Nephron (organoid): ENCODE measurements at regions not wholly inside any gene's neighbourhood (a gene's known extent, or its start where the extent isn't known, plus 50 kb on each side); places are given as distances from the start of the nearest gene placed in this dataset.
"Not testable (repeated sequence)": the region's sequence is repeated elsewhere in the genome, so short reads cannot be mapped to it uniquely, and the experiment has no call there.

ENCODE experiments used
- H3K27ac Mint-ChIP-seq, 3 experiments: 2 replicates each; pipeline ENCODE4 v1.8.0; 2020; ENCODE audit warnings: mixed read lengths in 3 of 3, mild to moderate bottlenecking in 2 of 3, moderate library complexity in 1 of 3
- H3K27me3 Mint-ChIP-seq: 2 replicates; pipeline ENCODE4 v1.8.0; 2021; ENCODE audit warnings: low read depth, mild to moderate bottlenecking, moderate library complexity, mixed read lengths
- H3K36me3 Mint-ChIP-seq: 2 replicates; pipeline ENCODE4 v1.8.0; 2020; ENCODE audit warnings: low read depth, mixed read lengths
- H3K4me1 Mint-ChIP-seq: 2 replicates; pipeline ENCODE4 v1.8.0; 2020; ENCODE audit warnings: mixed read lengths
- H3K4me3 Mint-ChIP-seq, 3 experiments: 2 replicates each; pipeline ENCODE4 v1.8.0; 2020; ENCODE audit warnings: mild to moderate bottlenecking in 3 of 3, mixed read lengths in 3 of 3, moderate library complexity in 2 of 3
- H3K9me3 Mint-ChIP-seq: 2 replicates; pipeline ENCODE4 v1.8.0; 2020; ENCODE audit warnings: mixed read lengths
- CTCF ChIP-seq, 3 experiments: fragments of 200-600 bp; sonication (generic); IDR thresholded peaks; one replicate each; pipeline ENCODE4 v1.5.0; 2021; ENCODE audit warnings: antibody characterized with exemption in 3 of 3; ENCODE audit not compliant: unreplicated experiment in 3 of 3

GRCh38 chr18:78273876-78274275 lies 705.7 kb upstream of the SALL3 start:
- TF ChIP-seq CTCF (IDR thresholded peaks at IDR 0.05; ENCODE audit: unreplicated experiment in 3 of 3), result no peak
- H3K27me3 Mint-ChIP-seq, result peaks cover 3% of the 10 kb centered on the region
- peaks cover 17% of the 10 kb centered on the region for H3K9me3 Mint-ChIP-seq
- peaks cover 11% of the 10 kb centered on the region for H3K36me3 Mint-ChIP-seq
- no peaks in the 10 kb centered on the region for H3K4me1 Mint-ChIP-seq
- no peak overlapping the region for H3K4me3 Mint-ChIP-seq
- no peak overlapping the region for H3K27ac Mint-ChIP-seq

- not testable (repeated sequence) for H3K27ac Mint-ChIP-seq, H3K9me3 Mint-ChIP-seq, H3K27me3 Mint-ChIP-seq, H3K4me1 Mint-ChIP-seq, H3K4me3 Mint-ChIP-seq, H3K36me3 Mint-ChIP-seq
These were observed 696.2 kb upstream of the SALL3 start for GRCh38 chr18:78283425-78283824.

GRCh38 chr18:78292618-78293380 lies 686.8 kb upstream of the SALL3 start:
- peak overlapping the region; percentile 64 to 72 (median 72) for H3K4me3 Mint-ChIP-seq
- H3K4me1 Mint-ChIP-seq, result peaks cover 24% of the 10 kb centered on the region
- no peak for TF ChIP-seq CTCF (IDR thresholded peaks at IDR 0.05; ENCODE audit: unreplicated experiment in 3 of 3)
- H3K27ac Mint-ChIP-seq, result peak overlapping the region in 1 of 3 experiments; percentile 98
- H3K36me3 Mint-ChIP-seq, result no peaks in the 10 kb centered on the region
- no peaks in the 10 kb centered on the region for H3K9me3 Mint-ChIP-seq
- peaks cover 38% of the 10 kb centered on the region for H3K27me3 Mint-ChIP-seq

GRCh38 chr18:78293540-78293939 lies 686.1 kb upstream of the SALL3 start:
- Mint-ChIP-seq H3K27ac (peak overlapping the region; percentile 38 to 98 (median 87)), H3K9me3 (no peaks in the 10 kb centered on the region), H3K36me3 (no peaks in the 10 kb centered on the region), H3K4me1 (peaks cover 24% of the 10 kb centered on the region), H3K27me3 (peaks cover 42% of the 10 kb centered on the region), H3K4me3 (peak overlapping the region; percentile 64 to 72 (median 72))
- TF ChIP-seq CTCF (IDR thresholded peaks at IDR 0.05; ENCODE audit: unreplicated experiment in 3 of 3), result no peak

GRCh38 chr18:78293940-78294541 lies 685.6 kb upstream of the SALL3 start:
- Mint-ChIP-seq H3K4me1 (peaks cover 24% of the 10 kb centered on the region), H3K36me3 (no peaks in the 10 kb centered on the region), H3K27me3 (peaks cover 42% of the 10 kb centered on the region), H3K9me3 (no peaks in the 10 kb centered on the region), H3K4me3 (peak overlapping the region; percentile 64 to 72 (median 72)), H3K27ac (peak overlapping the region; percentile 38 to 98 (median 87))
- TF ChIP-seq CTCF (IDR thresholded peaks at IDR 0.05; ENCODE audit: unreplicated experiment in 3 of 3), result no peak

- no peak for TF ChIP-seq CTCF (IDR thresholded peaks at IDR 0.05; ENCODE audit: unreplicated experiment in 3 of 3)
- Mint-ChIP-seq H3K27ac (peak overlapping the region; percentile 38 to 98 (median 70)), H3K4me1 (peaks cover 24% of the 10 kb centered on the region), H3K36me3 (no peaks in the 10 kb centered on the region), H3K27me3 (peaks cover 45% of the 10 kb centered on the region), H3K4me3 (no peak overlapping the region), H3K9me3 (no peaks in the 10 kb centered on the region)
These were observed 684.4 kb upstream of the SALL3 start for GRCh38 chr18:78295262-78295661.
